Upper lobe of right lung (tissue), 1 donor: ENCODE measurements at regions not wholly inside any gene's neighbourhood (a gene's known extent, or its start where the extent isn't known, plus 50 kb on each side); places are given as distances from the start of the nearest gene placed in this dataset.

ENCODE experiments used
- ATAC-seq: fragments of 200-7000 bp; cut with Tn5 transposase; one replicate; pipeline ENCODE4 v1.9.1; 2020; ENCODE audit warnings: mild to moderate bottlenecking, moderate library complexity
- DNase-seq: peaks from one replicate; pipeline ENCODE4 v3.0.0-alpha.2; 2020
- H3K27ac ChIP-seq: fragments of 200-600 bp; one replicate; pipeline ENCODE4 v1.8.0; 2022
- H3K27me3 ChIP-seq: fragments of 200-600 bp; one replicate; pipeline ENCODE4 v1.8.0; 2022; ENCODE audit warnings: mild to moderate bottlenecking
- H3K36me3 ChIP-seq: fragments of 200-600 bp; one replicate; pipeline ENCODE4 v1.8.0; 2022
- H3K4me1 ChIP-seq: fragments of 200-600 bp; one replicate; pipeline ENCODE4 v1.8.0; 2022
- H3K4me3 ChIP-seq: fragments of 200-600 bp; one replicate; pipeline ENCODE4 v1.8.0; 2022; ENCODE audit warnings: mild to moderate bottlenecking
- H3K9me3 ChIP-seq: fragments of 200-600 bp; one replicate; pipeline ENCODE4 v1.8.0; 2022
- CTCF ChIP-seq: fragments of 200-600 bp; IDR thresholded peaks from one replicate; pipeline ENCODE4 v1.8.0; 2022; ENCODE audit warnings: antibody characterized with exemption
- intact Hi-C: fragments of 100-400 bp; cut with DNase I; formaldehyde crosslinking; loops from one replicate; pipeline ENCODE4 v1.11.0; 2022
- donor health status: DM: no; HTN: yes; CAD: no; lungs with severe emphysema.

GRCh38 chr13:79946556-79946955 is 394.4 kb downstream of the SPRY2 start:
- TF ChIP-seq CTCF: no peak
- no peak for ATAC-seq
- intact Hi-C loops: no loop called here

GRCh38 chr13:79943346-79944023 is 397.4 kb downstream of the SPRY2 start:
- Histone ChIP-seq H3K27me3 (no peaks in the 10 kb centered on the region), H3K4me3 (no peak overlapping the region), H3K4me1 (no peaks in the 10 kb centered on the region), H3K9me3 (no peaks in the 10 kb centered on the region), H3K36me3 (no peaks in the 10 kb centered on the region), H3K27ac (no peak overlapping the region)
- no peak for ATAC-seq
- TF ChIP-seq CTCF: no peak
- no peak for DNase-seq
- intact Hi-C loops: no loop called here

More at GRCh38 chr13:79946556-79946955, 394.4 kb downstream of the SPRY2 start:
- no peaks in the 10 kb centered on the region for H3K36me3 ChIP-seq
- DNase-seq: no peak
- no peak overlapping the region for H3K4me3 ChIP-seq
- no peak overlapping the region for H3K27ac ChIP-seq
- H3K9me3 ChIP-seq: no peaks in the 10 kb centered on the region
- H3K27me3 ChIP-seq: no peaks in the 10 kb centered on the region
- H3K4me1 ChIP-seq: no peaks in the 10 kb centered on the region

GRCh38 chr13:79941752-79942151 is 399.2 kb downstream of the SPRY2 start:
- H3K4me3 ChIP-seq: no peak overlapping the region
- H3K27ac ChIP-seq: no peak overlapping the region
- no peaks in the 10 kb centered on the region for H3K36me3 ChIP-seq
- DNase-seq: no peak
- no peak for ATAC-seq
- intact Hi-C loops: no loop called here
- no peaks in the 10 kb centered on the region for H3K27me3 ChIP-seq
- peaks cover 5% of the 10 kb centered on the region for H3K4me1 ChIP-seq
- H3K9me3 ChIP-seq: no peaks in the 10 kb centered on the region
- TF ChIP-seq CTCF: no peak

GRCh38 chr13:79939689-79940088 is 401.2 kb downstream of the SPRY2 start:
- TF ChIP-seq CTCF: no peak
- no peaks in the 10 kb centered on the region for H3K9me3 ChIP-seq
- H3K27ac ChIP-seq: no peak overlapping the region
- ATAC-seq (no peak), DNase-seq (no peak)
- no peak overlapping the region for H3K4me3 ChIP-seq
- H3K27me3 ChIP-seq: no peaks in the 10 kb centered on the region
- no peaks in the 10 kb centered on the region for H3K36me3 ChIP-seq
- intact Hi-C loops: no loop called here
- peaks cover 14% of the 10 kb centered on the region for H3K4me1 ChIP-seq

- H3K27ac ChIP-seq: no peak overlapping the region
- intact Hi-C loops: no loop called here
These were observed 403.1 kb downstream of the SPRY2 start for GRCh38 chr13:79937771-79938216.

More at GRCh38 chr13:79937771-79938216, 403.1 kb downstream of the SPRY2 start:
- no peak for TF ChIP-seq CTCF
- ATAC-seq (no peak), DNase-seq (no peak)
- H3K4me3 ChIP-seq: no peak overlapping the region
- H3K9me3 ChIP-seq: no peaks in the 10 kb centered on the region
- peaks cover 14% of the 10 kb centered on the region for H3K4me1 ChIP-seq
- no peaks in the 10 kb centered on the region for H3K36me3 ChIP-seq
- H3K27me3 ChIP-seq: no peaks in the 10 kb centered on the region
